ENCODE measurements at regions not wholly inside any gene's neighbourhood (a gene's known extent, or its start where the extent isn't known, plus 50 kb on each side); places are given as distances from the start of the nearest gene placed in this dataset.

GRCh38 chr4:185872747-185873380, 60.9 kb upstream of the SORBS2 start:
- DNase-seq (ENCODE audit: low spot score): no peak
- TF ChIP-seq, protein P1, sequence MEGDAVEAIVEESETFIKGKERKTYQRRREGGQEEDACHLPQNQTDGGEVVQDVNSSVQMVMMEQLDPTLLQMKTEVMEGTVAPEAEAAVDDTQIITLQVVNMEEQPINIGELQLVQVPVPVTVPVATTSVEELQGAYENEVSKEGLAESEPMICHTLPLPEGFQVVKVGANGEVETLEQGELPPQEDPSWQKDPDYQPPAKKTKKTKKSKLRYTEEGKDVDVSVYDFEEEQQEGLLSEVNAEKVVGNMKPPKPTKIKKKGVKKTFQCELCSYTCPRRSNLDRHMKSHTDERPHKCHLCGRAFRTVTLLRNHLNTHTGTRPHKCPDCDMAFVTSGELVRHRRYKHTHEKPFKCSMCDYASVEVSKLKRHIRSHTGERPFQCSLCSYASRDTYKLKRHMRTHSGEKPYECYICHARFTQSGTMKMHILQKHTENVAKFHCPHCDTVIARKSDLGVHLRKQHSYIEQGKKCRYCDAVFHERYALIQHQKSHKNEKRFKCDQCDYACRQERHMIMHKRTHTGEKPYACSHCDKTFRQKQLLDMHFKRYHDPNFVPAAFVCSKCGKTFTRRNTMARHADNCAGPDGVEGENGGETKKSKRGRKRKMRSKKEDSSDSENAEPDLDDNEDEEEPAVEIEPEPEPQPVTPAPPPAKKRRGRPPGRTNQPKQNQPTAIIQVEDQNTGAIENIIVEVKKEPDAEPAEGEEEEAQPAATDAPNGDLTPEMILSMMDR (IDR thresholded peaks at IDR 0.05; ENCODE audit: borderline replicate concordance, control extremely low read depth, extremely low read depth, insufficient read depth, missing control alignments): no peak
- in situ Hi-C loops (cut with MboI; ENCODE audit: low sequenced_read_pairs, unreplicated experiment): no loop called here

DNA sequence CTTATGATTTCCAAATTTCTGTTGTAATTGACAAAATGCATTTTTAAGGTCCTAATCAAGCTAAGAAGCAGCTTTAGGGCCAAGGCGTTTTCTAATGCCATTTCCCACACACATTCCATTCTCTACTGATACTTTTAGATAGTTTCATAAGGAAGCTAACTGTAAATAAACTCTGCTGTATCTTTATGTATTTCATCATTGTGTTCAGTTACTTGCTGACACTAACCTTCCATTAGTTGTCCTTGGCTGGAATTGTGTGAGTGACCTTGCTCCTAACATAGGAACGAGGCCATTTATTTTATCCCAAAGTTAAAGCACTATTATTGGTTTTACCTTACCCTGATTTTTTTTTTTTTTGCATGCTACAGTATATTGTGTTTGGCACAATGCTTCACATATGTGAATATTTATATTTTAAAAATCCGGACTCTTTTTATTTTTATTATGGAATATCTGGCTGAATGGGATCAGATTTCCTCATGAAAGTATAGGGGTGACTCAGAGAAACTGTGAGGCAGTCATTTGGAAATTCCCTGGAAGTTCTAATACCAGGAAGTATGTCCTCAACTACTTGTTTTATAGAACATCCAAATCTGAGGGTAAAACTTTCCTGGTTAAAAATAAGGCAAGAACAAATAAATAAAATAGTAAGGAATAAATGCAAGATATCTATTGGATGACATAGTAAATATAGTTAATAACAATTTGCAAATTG, 62.7 kb upstream of the SORBS2 start:
- in situ Hi-C loops (cut with MboI; ENCODE audit: low sequenced_read_pairs, unreplicated experiment): no loop called here
- TF ChIP-seq, protein P1 (IDR thresholded peaks at IDR 0.05; ENCODE audit: borderline replicate concordance, control extremely low read depth, extremely low read depth, insufficient read depth, missing control alignments): no peak
- DNase-seq (ENCODE audit: low spot score): no peak

GRCh38 chr4:185875316-185875907, 63.4 kb upstream of the SORBS2 start:
- TF ChIP-seq, protein P1 (IDR thresholded peaks at IDR 0.05; ENCODE audit: borderline replicate concordance, control extremely low read depth, extremely low read depth, insufficient read depth, missing control alignments): no peak
- in situ Hi-C loops (cut with MboI; ENCODE audit: low sequenced_read_pairs, unreplicated experiment): no loop called here
- DNase-seq (ENCODE audit: low spot score): no peak

DNA sequence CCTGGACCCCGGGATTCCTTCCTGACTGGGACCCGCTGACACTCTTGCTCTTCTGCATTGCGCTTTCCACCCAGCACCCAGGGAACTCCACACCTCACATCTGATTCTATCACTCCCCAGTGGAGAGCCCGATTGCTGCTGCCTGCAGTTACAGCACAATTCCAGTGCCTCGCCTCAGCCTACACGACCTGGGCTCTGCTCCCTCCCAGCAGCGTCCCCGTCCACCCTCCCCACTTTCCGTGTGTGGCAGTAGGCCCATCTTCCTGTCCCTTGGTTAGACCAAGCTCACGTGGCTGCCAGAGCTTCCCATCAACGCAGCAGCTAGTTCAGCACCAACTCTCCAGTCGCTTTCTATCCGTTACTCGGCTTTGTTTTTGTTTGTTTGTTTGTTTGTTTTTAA, 66.6 kb upstream of the SORBS2 start:
- TF ChIP-seq, protein P1 (IDR thresholded peaks at IDR 0.05; ENCODE audit: borderline replicate concordance, control extremely low read depth, extremely low read depth, insufficient read depth, missing control alignments): no peak
- DNase-seq (ENCODE audit: low spot score): no peak
- in situ Hi-C loops (cut with MboI; ENCODE audit: low sequenced_read_pairs, unreplicated experiment): no loop called here

GRCh38 chr4:185879666-185880312, 67.8 kb upstream of the SORBS2 start:
- no peak for DNase-seq (ENCODE audit: low spot score)
- TF ChIP-seq, protein P1 (IDR thresholded peaks at IDR 0.05; ENCODE audit: borderline replicate concordance, control extremely low read depth, extremely low read depth, insufficient read depth, missing control alignments): no peak
- in situ Hi-C loops (cut with MboI; ENCODE audit: low sequenced_read_pairs, unreplicated experiment): no loop called here

GRCh38 chr4:185880571-185880970, 68.6 kb upstream of the SORBS2 start:
- DNase-seq (ENCODE audit: low spot score): no peak
- in situ Hi-C loops (cut with MboI; ENCODE audit: low sequenced_read_pairs, unreplicated experiment): no loop called here
- TF ChIP-seq, protein P1 (IDR thresholded peaks at IDR 0.05; ENCODE audit: borderline replicate concordance, control extremely low read depth, extremely low read depth, insufficient read depth, missing control alignments): no peak

All from GM13976 (cell line).